GM18526 (cell line): ENCODE measurements at regions not wholly inside any gene's neighbourhood (a gene's known extent, or its start where the extent isn't known, plus 50 kb on each side); places are given as distances from the start of the nearest gene placed in this dataset.

Experiments
- POLR2A ChIP-seq: IDR thresholded peaks from 3 replicates; pipeline ENCODE4 v1.6.1; 2011; ENCODE audit not compliant: insufficient read length; ENCODE audit errors: extremely low read depth

DNA sequence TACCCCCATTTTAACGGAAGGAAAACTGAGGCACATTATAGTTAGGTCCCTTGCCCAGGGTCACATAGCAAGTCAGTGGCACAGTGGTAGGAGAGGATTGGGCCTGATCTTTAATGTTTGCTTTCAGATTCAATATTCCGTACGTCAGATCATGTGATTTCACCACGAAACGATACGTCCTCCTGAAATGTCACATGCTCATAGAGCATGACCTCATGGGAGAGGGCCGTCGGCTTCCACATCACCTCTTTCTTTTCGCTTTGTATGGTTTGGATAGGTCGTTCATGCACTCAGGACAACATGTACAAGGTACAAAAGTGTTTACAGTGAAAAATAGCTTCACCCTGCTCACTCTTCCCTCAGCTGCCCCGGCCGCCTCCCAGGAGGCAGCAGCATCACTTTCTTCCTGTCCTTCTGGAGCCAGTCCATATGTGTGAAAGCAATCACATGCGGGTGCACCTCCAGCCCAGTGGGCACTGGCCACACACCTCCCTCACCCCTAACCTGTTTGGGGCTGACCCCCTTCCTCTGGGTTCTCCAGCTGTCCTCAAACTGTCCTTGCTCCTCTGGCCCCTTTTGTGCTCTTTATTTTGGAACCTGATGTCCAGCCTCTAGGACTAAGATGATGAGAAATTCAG is 199.9 kb downstream of the FOXL1 start:
- no peak for TF ChIP-seq POLR2A

DNA sequence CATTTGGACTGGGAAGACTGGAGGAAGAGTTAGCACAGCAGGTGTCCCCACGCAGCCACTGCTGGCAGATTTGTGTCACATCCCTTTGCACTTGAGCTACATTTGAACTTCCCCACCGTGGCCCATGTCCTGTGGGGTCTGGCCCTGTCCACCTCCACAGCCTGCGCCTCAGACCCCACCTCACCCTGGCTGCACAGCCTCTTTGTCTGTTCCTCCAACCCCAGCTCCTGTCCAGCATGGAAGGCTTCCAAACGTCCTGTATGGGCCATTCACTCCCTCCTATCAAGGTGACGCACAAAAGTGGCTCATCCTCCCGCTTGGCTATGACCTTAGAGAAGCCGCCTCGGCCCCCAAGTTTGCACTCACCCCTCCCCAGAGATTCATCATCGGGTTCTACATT is 200.6 kb downstream of the FOXL1 start:
- TF ChIP-seq POLR2A: no peak

DNA sequence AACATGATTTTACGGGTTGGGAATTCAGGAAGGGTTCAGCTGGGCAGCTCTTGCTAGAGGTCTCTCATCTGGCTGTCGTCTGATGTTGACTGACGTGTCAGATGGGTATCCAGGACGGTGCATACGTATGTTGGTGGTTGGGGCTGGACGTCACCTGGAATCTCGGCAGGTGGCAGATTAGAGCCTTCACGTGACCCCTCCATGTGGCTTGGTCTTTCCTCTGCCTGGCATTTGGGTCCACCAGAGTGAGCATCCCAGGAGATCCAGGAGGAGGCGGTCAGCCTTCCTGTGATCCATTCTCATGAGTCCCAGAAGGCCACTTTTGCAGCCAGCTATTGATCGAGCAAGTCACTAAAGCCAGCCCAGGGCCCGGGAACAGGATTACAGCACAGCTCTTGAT is 202.7 kb downstream of the FOXL1 start:
- TF ChIP-seq POLR2A: no peak

DNA sequence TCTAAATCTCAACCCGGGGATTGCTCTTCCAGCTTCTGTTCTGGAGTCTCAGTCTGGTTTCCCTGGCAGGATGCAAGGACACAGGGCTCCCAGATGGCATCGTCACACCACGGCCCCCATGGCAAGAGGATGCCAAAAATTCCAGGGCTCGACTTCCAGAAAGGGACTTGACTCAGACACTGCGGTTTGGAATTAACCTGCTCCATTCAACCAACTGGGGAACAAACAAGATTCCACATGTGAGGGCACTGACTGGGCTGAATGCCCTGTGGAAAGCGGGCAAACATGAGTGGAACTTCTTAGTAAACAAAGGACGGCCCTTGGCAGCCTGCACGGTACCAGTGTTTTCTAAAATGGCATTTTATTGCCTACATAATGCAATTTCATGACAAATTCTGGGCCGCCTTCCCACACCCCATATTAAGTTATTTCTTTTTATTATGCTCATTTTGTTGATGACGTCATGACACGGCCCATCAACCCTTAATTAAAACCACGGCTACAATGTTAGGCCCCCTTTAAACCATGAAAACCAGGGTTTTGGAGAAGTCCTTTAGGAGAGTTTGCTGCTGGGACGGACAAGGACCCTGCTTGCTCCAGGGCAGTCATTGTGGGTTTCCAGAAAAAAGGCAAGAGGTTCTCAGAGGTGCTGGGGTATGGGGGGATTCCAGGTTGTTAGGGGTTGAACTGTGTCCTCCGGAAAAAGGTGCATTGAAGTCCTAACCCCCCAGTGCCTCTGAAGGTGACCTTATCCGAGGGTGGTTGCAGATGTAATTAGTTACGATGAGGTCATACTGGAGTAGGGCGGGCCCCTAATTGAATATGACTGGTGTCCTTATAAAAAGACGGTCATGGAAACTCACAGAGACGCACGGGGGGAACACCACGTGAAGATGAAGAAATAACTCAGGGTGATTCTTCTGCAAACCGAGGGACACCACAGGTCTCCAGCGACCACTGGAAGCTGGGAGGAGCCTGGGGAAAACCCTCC is 205.6 kb downstream of the FOXL1 start:
- TF ChIP-seq POLR2A: no peak

DNA sequence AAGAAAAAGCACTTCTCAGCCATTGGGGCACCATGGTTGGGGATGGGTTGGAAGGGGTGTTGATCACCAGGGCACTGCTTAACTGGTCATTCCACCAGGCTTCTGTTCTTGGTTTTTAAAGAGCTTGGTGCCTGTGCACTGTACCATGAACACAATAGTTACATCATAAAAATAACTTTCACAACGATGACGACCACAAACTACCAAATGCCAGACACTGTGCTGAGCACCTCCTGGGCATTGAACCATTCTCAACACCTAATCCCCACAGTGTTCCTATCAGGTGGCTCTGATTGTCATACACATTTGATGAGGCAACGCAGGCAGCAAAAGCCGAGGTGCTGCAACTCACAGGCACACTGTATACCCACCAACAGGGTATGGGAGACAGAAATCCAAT is 208.0 kb downstream of the FOXL1 start:
- TF ChIP-seq POLR2A: no peak

DNA sequence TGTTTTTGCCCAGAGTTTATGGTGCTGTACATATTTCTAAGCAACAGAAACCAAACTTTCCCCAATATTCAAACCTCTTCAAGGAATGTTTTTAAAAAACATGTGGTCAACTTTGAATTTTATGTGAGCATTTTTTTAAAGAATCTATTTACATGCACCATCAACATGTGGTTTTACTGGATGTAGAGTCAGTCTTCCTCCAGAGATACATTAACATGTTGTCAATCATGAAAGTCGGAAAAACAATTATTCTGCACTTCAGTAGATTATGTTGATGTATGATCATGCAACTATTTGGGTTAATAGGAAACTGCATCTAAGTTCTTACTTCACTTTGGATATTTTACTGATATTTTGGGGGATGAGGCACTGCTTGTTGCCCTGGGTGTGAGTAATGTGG is 208.6 kb downstream of the FOXL1 start:
- no peak for TF ChIP-seq POLR2A

DNA sequence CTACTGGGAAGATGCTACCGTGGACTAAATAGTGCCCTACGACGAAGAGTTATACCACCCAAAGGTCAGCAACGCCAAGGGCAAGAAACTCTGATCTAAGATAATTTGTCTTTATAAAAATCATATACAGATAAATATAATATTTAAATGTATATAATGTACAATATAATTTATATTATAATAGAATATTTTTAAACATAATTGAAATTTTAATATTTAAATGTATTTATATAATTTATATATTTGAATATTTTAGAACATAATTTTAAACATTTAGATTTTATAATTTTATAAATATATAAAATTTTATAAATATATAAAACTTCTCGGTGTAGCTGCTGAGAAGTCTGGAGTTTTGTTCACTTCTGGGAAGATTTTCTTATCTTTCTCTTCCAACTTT is 209.2 kb downstream of the FOXL1 start:
- no peak for TF ChIP-seq POLR2A

DNA sequence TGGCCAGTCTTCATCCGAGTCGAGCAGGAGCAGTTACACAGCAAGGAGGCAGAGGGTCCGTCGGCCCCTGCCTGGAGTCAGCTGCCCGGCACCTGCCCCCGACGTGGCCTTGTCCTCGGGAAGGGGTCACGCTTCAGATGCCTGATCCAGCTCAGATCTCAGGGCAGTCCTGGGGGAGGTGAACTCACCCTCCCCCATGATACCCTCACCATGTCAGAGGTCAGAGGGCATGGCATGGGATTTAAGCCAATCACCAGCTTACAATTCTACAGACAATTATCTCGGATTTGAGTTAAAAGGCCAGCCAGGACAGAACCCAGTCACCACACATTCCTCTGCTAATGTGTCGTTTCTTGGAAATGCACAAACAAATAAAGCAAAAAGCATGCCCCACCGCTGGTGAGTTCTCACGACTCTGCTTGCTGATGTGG is 211.3 kb downstream of the FOXL1 start:
- TF ChIP-seq POLR2A: no peak

DNA sequence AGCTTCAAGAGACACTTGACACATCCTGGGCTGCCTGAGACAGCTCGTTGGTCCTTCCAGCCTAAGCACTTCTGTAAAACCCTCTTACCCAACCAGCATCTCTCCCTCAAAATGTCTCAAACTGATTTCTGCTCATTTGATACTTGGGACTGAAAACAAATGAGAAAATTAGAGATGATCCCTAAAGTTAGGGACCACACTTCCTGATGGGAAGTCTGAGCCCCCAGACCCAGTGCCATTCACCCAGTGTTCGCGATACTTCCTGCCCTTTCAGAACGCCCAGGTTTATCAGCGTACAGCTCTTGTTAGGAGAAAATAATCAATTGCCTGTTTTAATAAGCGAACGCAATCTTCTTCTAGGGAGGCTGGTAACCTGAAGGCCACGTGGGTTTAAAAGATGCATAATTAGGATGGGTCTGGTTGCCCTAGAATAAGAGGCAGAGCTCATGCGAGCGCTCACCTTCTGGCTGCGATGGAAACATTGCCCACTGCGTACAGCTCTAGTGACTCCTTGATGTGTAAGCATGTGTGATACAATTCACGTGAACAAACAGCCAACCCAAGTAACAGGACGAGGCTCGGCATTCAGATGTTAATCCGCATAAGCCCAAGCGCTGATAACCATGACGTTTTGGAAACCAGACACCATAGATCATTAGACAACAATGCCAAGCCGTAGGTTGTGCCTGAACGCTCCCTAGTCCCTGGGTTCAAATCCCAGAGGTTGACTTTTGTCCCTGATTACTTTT is 213.1 kb downstream of the FOXL1 start:
- TF ChIP-seq POLR2A: no peak

DNA sequence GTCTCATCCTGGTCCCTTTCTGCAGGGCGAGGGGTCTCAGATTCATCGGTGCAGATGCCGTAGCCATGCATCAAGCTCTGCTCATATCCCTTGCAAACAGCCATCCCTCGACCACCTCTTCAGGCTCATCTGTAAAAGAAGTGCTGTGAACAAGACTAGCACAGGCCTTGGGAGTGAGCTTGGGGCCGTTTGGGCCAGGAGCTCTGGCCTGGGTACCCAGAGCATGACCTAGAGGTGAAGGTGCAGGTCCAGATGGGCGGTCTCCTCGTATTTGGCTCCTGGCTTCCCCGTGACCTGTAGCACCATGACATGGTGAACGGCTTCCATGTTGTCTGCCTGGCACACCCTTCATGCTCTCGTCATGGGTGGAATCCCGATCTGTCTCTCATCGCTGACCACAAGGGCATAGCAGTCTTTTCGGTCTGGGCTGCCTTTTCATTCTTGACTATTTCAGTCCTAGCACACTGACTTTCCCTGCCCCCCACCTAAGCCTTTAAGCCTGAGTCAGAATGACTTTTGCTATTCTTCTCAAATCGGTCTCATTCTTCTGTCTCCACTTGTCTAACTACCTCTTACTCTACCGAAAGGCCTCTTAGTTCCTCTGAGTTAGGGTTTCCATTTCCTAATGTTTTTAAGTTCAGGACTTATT is 216.0 kb downstream of the FOXL1 start:
- TF ChIP-seq POLR2A: no peak

DNA sequence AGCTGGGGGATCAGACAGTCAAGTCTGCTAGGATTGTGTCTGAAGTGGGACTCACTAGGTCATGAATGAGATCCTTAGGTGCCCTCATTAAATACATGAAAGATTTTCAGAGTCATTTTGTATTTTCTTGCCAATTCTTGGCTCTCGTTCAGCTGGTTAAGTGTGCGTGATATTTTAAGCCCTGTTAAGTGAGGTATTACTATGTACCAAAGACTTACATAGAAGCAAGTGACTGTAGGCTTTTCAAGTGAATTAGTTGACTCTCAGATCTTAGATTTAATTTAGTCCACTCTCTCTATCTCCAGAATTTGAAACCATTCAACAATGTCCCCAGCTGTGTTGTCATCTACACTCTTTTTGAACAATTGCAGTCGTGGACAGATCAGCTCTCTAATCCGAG is 219.4 kb downstream of the FOXL1 start:
- TF ChIP-seq POLR2A: no peak

DNA sequence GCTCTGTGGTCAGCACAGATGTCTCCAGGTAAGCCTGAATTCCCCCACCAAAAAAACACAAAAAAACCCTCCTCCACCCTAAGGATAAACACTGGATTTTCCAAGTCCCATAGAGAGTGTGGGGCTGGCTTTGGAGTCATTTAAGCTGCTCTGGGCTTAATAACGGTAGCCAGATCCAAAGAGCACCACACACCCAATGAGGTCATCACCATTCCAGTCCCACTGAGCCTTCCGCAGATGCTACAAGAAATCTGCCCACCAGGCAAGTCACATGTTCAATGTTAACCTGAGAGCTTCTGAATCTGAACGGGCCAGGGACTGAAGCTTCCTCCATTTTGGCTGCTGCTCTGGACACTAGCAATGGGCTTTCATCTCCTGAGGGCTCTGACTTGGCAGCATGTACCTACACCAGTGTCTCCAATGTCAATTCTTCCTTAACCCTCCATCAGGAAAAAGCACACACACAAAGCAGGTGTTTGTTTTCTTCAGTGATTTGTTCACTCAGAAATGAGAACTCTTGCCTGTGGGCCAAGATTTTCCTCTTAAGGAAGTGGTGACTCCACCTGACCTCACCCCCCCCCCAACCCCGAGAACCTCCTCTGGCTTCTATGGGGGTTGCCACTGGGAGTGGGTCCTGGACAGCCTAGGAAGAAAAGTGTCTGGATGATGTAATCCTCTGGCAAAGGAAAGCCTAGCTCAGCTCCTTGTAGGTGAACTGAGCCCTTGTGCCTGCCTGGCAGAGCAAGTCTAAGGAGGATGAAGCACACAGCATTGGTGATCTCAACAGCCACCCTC is 220.1 kb downstream of the FOXL1 start:
- no peak for TF ChIP-seq POLR2A

DNA sequence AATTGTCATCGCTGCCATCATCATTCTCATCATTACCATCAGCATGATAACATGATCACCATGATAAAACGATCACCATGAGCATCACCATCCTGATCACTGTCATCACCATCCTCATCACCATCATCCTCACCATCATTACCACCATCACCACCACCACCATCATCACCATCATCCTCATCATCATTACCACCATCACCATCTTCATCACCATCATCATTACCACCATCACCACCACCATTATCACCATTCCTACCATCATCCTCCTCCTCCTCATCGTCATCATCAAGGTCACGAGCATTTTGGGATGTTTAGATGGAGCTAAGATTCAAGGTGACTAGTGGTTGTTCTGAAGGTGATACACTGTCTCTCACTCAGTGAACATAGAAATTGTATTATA is 221.0 kb downstream of the FOXL1 start:
- no peak for TF ChIP-seq POLR2A

DNA sequence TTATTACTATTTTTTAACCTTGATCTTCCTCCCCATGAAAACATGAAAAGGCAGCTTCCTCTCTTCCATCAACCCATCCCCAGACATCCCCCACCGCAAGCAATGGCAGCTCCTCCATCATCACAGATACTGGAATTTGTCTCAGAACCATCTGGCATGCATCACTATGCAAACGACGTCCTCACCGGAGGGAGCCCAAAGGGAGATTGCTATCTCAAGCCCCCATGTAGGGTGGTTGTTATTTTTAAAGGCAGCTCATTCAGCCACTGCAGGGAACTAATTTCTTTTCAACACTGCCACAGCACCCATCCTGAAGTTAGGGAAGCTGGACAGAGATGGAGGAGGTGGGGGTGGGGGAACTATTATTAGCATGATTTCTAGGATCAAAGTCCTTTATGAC is 222.5 kb downstream of the FOXL1 start:
- TF ChIP-seq POLR2A: no peak
